WERI-Rb-1 (cell line): ENCODE measurements at regions not wholly inside any gene's neighbourhood (a gene's known extent, or its start where the extent isn't known, plus 50 kb on each side); places are given as distances from the start of the nearest gene placed in this dataset.

Source experiments
- DNase-seq: peaks from one replicate; pipeline ENCODE4 v3.0.0-alpha.2; 2020
- H3K27ac ChIP-seq: fragments of 250-450 bp; sonication (Bioruptor Pico); 2 replicates; pipeline ENCODE4 v1.5.1; 2020; ENCODE audit warnings: mild to moderate bottlenecking, moderate library complexity
- H3K27me3 ChIP-seq: fragments of 250-450 bp; sonication (Bioruptor Pico); 2 replicates; pipeline ENCODE4 v1.5.1; 2021; ENCODE audit warnings: mild to moderate bottlenecking, low read depth, moderate library complexity; ENCODE audit not compliant: insufficient read depth, severe bottlenecking
- H3K36me3 ChIP-seq: fragments of 250-450 bp; sonication (Bioruptor Pico); 2 replicates; pipeline ENCODE4 v1.5.1; 2020; ENCODE audit warnings: mild to moderate bottlenecking, moderate library complexity
- H3K4me3 ChIP-seq: 2 replicates; pipeline ENCODE4 v1.5.1; 2011; ENCODE audit warnings: low read depth, mild to moderate bottlenecking, control low read depth, low read length
- H3K9me3 ChIP-seq: fragments of 250-450 bp; sonication (Bioruptor Pico); 2 replicates; pipeline ENCODE4 v1.5.1; 2021; ENCODE audit warnings: mild to moderate bottlenecking, moderate library complexity; ENCODE audit not compliant: severe bottlenecking
- TF ChIP-seq, protein P1 (sequence below): IDR thresholded peaks from 2 replicates; pipeline ENCODE4 v1.5.1; 2011; ENCODE audit warnings: low read depth, mild to moderate bottlenecking, control low read depth, inconsistent platforms, low read length

DNA sequence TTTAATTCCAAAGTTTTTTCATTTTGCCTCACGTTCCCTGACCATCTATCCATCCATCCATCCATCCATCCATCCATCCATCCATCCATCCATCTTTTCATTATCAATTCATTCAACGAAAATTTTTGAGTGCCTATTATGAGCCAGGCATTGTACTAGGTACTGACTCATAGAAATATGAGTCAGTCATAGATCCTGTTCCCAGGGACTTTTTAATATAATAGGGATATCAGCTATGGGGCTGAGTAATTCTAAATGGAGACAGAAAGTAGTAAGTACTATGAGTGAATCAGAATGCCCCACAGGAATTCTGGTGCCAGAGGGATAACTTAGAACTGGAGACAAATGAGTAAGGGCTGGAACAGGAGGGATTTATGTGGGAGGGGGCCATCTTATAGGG is 49.8 kb upstream of the GNG12 start:
- Histone ChIP-seq H3K27ac (no peak overlapping the region), H3K27me3 (no peaks in the 10 kb centered on the region), H3K4me3 (no peak overlapping the region), H3K9me3 (no peaks in the 10 kb centered on the region), H3K36me3 (no peaks in the 10 kb centered on the region)
- TF ChIP-seq, protein P1, sequence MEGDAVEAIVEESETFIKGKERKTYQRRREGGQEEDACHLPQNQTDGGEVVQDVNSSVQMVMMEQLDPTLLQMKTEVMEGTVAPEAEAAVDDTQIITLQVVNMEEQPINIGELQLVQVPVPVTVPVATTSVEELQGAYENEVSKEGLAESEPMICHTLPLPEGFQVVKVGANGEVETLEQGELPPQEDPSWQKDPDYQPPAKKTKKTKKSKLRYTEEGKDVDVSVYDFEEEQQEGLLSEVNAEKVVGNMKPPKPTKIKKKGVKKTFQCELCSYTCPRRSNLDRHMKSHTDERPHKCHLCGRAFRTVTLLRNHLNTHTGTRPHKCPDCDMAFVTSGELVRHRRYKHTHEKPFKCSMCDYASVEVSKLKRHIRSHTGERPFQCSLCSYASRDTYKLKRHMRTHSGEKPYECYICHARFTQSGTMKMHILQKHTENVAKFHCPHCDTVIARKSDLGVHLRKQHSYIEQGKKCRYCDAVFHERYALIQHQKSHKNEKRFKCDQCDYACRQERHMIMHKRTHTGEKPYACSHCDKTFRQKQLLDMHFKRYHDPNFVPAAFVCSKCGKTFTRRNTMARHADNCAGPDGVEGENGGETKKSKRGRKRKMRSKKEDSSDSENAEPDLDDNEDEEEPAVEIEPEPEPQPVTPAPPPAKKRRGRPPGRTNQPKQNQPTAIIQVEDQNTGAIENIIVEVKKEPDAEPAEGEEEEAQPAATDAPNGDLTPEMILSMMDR, result no peak
- peak; percentile 11 for DNase-seq
